NCI-H2107 treated with DMSO at 0.1 percent for 48 hours (cell line): ENCODE measurements at regions not wholly inside any gene's neighbourhood (a gene's known extent, or its start where the extent isn't known, plus 50 kb on each side); places are given as distances from the start of the nearest gene placed in this dataset.
"Not testable (repeated sequence)": the region's sequence is repeated elsewhere in the genome, so short reads cannot be mapped to it uniquely, and the experiment has no call there.

ENCODE experiments used
- DNase-seq: peaks from one replicate; lab custom pipeline; 2025; ENCODE audit not compliant: unreplicated experiment; lab: John Stamatoyannopoulos, UW

DNA sequence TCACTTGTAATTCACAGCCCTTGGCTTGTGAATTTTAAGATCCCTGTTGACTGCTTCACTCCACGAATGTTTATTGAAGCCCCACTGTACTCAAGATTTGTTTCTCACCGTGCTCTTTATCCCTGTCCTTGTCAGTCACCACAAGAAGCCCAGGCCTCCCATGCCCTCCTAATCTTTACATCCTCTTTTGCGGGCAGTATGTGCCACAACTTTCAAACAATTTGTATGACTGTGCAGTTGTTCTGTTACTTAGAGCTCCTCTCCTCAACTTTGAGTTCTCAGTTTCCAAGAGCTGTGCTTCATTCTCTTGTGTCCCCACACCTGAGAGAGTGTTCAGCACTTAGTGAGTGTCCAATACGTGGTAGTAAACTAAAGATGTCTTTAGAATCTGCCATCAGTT lies 467.7 kb downstream of the NKX6-1 start:
- no peak for DNase-seq

DNA sequence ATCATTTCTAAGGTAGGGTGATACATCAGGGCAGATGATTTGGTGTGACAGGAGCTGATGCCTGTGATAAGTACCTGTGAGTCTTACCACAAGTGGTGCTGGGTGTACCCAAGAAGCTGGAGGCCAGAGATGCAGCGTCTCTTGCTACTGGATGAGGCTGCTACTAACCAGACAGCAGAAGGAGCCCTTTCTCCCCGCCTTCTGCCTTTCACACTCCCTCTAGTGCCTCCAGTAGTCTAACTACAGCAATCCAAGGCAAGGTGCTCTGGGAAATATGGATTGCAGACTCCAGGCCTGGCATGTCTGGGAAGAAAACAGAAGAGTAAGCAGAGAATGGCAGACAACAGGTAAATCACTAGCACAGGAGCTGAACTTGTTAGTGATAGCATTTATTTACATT lies 470.8 kb downstream of the NKX6-1 start:
- no peak for DNase-seq

DNA sequence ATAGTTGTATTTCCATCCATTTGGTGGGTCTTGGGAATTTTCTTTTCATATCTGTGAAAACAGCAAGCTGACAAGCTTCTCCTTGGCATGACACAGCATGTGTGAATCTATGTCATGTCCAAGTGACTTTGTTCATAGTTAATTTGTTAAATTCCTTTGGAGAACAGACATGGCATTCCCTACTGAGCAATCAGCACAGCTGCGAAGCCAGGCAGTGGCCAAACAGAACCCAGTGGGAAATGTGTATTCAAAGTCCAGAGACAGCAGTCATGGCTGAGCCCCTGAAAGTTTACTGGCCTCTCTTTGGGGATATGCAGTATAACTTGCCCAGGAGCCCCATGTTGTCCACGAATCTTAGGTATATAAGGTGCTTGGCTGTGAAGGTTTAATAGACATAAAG lies 474.7 kb downstream of the NKX6-1 start:
- no peak for DNase-seq

DNA sequence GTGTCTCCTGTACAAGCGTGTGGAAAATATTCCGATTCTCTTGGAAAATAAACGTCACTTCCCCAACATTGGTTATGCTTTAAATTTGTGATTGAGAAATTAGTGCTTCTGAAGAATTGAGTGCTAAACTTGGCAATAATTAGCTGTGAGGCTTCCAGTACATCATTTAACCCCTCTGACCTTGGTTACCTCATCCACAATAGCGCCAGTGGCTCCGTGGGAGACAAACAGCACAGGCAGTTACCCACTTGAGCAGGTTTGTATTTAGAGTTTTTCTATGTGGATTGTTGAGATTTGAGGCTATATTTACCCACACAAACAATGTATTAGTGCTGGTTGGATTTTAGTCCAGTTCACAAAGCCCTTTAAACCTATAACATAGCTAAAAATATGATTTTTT lies 476.5 kb downstream of the NKX6-1 start:
- no peak for DNase-seq

DNA sequence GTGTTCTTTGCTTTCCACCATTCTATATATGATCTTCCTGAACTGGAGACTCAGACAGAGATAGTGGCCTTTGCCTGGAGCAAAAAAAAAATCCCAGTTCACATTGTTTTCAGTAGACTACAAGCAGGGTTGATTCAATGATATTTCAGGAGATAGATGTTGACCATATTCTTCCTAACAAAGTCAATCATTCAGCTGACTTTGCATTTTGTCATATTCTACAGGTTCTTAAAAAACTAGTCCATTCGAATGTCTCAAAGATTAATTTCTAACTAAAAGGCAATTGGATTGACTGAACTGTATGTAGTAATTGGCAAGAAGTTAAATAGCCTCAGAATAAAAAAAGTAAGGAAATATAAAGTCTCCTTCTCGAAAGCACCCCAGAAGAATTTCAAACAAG lies 479.5 kb downstream of the NKX6-1 start:
- DNase-seq = no peak

DNA sequence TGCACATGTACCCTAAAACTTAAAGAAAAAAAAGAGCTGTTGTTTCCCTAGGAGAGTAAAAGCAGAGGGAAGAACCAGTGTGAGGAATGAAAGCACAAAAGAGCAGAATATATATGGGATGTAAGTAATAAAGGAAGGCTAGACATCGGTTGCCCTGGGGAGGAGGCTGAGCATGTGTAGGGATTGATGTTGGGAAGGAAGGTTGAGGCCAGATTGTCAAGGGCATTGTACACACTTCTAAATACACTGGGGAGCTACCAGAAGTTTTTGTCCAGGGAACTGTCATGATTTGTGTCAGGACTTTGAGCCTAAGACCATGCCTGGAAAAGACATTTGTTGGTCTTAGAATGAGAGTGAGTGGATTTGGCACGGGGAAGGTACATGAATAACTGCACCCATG lies 467.1 kb downstream of the GPAT3 start:
- DNase-seq = no peak

DNA sequence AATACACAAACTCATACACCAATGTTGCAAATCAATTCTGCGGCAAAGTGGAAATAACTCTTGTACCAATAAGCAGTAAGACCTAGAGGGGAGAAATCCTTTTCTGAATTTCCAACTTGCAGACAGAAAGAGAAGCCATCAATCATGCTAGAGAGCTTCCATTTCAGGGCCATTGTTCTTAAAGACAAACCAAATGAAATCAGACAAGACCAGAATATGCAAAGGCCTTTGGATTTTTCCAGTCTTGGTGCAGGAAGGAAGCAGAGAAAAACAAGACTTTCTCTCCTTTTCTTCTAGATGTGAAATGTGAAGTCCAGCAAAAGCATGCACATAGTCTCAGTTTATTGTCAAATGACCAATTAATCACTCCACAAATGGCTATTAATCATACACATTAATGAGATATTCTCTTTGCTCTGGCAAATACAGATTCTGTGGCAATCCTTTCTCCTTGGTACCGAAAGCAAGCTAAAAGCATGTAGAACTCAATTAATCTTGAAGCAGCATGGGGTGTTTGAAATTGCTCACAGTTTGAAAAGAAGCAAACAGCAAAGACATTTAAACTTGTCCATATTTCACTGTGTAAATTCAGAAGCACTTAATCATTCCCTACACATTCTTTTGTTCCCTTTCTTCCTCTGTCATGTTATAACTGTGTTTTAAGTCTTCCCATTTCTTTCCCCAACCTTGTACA lies 466.1 kb downstream of the GPAT3 start:
- no peak for DNase-seq

DNA sequence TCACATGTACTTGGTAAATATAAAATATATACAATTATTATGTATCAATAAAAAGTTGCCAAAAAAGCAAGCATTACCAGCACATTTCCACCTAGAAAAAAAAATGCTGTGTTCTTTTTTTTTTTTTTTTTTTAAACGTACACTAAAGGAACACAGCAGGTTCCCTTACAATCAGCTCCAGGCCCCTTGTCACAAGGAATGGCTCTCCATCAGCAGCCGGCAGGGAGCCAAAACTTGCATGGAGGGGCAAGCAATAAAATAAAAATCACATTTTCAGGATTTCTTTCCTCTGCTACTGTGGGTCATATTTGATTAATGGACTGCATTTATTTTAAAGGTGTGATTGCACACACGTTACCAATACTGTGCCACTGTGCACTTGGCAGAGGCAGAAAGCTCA lies 460.3 kb downstream of the GPAT3 start:
- DNase-seq = no peak

DNA sequence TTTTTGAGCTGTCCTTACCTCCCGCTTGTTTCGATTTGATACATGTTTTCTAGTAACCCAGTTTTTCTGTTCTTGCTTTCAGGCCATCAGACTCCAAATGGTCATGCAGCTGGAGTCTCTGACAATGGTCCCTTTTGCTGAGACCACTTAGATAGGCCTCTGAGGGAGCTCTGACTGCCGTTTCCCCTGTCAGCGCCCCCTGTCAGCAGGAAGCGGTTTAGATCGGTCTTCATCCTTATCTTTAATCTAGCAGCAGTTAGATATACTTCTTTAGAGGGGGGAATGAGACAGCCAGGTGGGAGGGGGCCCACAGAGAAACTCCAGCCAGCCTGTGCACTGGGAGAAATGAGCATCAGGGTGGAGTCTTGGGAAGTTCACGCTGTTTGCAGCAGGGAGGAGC lies 457.9 kb downstream of the GPAT3 start:
- no peak for DNase-seq

DNA sequence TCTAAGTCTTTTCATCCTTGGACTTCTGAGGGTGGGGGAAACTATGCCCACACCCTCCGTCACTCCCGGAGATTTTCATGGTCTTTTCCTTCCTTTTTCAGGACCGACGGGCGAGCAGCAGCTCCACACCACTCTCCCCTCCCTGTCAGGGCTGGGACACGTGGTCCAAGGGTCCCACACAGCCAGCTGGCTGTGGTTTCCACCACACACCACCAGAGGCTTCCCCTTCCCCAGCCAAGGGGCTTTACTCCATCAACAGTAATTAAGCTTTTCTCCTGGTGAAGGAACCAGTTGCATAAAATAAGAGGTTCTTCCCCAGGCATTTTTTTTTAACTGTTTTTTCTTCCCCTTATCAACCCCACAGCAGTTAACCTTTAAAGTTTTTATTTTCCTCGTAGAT lies 453.9 kb downstream of the GPAT3 start:
- no peak for DNase-seq

DNA sequence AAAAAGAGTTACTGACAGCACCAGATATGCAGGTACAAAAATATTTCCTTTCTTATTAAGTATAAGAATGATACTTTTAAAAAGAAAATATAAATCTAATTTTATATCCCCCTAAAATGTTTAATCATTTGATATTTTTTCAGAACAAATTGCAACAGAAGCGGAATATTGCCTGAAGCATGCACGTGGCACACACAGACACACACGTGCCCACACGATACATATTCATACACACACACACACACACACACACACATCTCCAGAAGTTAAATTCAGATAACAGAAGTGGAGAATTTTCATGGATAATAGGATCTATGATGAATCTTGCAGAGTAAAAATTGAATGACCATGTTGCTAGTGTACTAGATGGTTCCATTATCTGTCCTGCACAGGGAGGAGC lies 445.2 kb downstream of the GPAT3 start:
- no peak for DNase-seq

DNA sequence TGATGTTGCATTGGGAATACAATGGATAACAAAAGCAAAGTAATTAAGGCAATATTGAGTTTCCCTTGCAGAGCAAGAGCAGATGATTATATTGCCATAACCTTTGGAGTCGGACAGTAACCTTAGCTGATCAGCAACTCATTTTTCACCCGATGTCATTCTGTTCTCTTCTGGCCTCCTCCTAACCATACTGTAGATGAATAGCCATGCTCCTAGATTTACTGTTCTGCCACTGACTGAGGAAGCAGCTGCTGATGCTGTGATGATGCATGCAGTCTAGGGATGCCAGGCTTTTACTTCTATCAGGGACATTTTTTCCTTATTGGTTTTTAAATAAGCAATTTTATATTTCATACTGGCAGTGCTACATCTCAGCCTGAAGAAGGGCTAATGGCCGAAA lies 443.9 kb downstream of the GPAT3 start:
- no peak for DNase-seq

DNA sequence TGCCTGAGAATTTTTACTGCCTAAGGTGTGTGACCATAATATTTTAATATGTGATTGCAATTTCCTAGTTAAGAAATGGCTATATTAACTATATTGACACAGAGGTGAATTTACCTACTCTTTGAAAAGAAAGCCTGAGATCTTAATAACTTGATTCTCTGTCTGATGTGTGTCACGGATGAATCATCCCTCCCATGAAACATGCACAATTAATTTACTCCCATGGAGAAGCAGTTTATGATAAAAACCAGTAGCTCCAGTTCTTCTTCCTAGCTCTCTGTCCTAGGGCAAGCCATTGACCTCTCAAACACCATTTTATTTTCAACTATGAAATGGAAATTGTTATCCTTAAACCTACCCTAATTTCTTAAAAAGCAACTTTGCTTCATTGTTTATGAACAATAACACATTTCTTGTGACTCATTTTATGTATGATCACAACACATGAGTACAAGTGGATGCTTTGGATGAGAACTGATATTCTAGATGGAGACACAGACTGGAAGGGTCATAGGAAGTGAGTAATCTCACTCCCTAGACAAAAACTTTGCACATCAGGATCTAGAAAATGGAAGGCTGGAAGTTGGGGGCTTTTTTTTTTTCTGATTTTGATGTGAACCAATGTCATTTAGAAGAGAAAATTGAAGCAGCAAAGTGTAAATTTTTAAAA lies 438.3 kb downstream of the GPAT3 start:
- DNase-seq = no peak

DNA sequence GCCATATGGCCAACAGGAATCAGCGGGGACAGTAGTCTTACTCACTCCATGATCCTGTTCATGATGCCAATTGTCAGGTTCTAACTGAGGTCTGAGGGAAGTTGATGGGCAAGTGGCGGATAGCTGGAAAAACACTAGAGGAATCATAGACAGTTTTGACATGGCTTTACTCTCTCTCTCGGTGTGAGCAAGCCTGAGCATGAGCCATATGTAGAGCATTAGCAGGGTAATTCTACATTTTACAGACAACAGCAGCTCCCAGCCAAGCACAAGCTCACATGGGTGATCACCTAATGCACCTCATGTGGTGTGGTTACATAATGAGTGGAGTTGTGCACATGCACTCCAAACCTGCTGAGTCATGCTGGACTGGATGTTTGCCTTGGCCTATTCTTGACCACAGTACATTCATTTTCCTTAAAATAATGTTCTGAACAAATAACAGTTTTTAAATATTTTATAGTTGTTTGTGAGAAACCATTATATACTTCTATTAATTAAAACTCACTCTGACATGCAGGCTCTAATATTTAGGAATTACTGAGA lies 429.2 kb downstream of the GPAT3 start:
- no peak for DNase-seq

DNA sequence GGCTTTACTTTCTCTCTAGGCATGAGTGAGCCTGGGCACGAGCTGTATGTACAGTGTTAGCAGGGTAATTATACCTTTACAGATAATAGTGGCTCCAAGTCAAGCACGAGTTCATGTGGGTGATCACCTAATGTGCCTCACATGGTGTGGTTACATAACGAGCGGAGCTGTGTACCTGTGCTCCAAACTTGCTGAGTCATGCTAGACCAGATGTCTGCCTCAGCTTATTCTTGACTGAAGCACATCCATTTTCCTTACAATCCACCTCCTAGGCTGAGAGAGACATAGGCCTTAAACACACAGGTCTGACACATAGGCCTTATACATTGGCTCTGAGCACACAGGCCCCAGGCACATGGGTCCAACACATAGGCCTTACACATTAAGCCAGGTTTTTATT lies 426.6 kb downstream of the GPAT3 start:
- DNase-seq = no peak

DNA sequence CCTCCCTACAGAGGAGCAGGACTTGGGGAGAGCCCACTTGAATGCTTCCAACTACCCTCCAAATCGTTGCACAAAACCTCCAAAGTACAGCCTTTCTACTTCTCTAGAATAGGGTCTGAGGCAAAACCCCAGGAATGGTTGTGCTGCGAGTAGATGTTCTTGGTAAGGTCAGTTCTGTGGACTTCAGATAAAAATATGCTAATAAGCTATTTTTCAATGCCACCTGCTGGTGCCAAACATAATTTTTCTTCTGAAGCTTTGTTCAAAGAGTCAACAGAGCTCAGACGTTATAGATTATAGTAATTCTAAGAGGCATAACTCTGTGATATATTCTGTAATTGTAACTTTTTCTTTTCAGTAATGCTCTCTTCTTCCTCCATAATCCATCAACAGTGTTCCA lies 425.7 kb downstream of the GPAT3 start:
- DNase-seq = no peak

DNA sequence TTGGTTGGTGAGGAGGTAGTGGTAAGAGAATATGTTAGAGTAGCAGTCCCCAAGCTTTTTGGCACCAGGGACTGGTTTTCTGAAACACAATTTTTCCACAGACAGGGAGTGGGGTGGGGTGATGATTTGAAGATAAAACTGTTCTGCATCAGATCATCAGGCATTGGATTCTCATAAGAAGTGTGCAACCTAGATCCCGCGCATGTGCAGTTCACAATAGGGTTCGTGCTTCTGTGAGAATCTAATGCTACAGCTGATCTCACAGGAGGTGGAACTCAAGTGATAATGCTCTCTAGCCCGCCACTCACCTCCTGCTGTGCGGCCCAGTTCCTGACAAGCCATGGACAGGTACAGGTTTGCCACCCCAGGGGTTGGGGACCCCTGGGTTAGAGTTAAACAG lies 423.3 kb downstream of the GPAT3 start:
- DNase-seq = no peak

DNA sequence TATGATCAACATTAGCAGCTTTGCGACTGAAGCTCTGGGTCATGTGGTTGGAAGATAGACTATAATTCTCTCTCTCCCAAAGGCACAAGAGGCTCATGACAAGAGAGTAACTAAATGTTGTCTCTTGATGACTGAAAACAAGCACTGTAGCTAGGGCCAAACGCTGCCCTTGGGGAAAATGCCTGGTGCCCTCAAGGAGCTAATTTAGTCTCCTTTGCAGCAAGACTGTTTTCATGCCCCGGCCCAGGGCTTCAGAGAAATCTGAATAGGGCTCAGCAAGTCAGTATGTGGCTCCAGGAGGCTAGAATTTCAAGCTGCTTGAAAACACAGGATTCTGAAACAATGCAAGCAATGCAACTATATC lies 411.9 kb downstream of the GPAT3 start:
- DNase-seq = no peak

DNA sequence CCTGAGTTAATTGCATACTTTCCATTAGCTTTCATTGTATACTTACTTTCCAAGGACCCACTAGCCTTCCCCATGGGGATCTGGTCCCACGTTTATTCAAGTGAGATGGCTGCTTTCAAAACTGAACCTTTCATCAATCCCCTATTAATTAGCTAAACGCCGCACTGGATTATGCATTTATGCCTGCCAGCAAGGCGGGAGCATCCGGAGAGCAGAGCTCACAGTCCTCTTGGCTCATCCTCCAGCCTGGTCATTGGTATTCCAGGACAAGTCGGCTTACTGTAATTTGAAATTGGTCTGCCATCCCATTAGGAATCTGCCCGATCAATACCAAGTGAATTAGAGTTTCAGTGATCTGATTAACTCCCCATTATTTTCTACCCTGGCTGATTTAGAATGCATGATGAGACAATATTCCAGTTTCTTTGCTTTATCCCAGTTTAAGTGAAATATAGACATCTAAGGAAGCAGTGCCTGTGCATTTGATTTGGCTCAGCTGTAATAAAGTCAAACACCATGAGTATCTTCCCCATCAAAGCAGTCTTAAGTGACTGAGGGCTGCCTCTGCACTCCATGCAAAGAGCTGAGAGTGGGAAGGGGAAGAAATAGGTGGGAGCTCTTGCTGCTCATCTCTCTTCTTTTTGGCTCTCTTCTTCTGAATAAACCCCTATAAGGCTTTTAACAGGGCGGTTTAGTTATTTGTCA lies 411.4 kb downstream of the GPAT3 start:
- DNase-seq = no peak

DNA sequence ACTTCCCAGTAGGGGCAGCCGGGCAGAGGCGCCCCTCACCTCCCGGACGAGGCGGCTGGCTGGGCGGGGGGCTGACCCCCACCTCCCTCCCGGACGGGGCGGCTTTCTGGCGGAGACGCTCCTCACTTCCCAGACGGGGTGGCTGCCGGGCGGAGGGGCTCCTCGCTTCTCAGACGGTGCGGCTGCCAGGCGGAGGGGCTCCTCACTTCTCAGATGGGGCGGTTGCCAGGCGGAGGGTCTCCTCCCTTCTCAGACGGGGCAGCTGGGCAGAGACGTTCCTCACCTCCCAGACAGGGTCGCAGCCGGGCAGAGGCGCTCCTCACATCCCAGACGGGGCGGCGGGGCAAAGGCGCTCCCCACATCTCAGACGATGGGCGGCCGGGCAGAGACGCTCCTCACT lies 407.8 kb downstream of the GPAT3 start:
- not testable (repeated sequence) for DNase-seq

DNA sequence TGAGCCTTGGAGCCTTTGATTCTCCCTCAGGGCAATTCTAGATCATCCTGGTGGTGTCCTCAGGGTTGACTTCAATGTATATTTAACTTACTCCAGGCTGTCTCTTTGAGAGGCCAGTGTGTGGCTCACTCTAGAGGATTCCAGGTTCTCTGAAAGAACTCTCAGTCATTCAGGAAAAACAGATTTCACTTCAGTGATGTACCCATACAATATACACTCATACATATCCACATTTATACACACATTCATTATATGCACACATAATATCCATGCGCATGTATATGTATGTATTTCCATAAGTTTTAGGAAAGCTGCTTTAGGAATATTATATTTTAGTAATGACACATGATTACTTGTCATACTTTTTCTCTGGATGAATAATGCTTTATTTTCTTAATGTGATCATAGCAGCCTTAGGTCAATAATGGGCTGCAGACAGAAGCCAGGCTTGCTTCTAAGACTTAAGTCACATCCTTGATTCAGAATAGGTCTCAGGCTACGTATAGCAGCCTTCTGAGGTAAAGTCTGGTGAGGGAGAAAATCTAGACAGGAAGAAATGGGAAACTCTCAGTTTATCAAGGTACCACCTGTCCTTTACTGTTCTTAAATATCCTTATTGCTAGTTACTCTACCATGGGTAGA lies 397.0 kb downstream of the GPAT3 start:
- no peak for DNase-seq
